ENCODE measurements at regions not wholly inside any gene's neighbourhood (a gene's known extent, or its start where the extent isn't known, plus 50 kb on each side); places are given as distances from the start of the nearest gene placed in this dataset.
"Not testable (repeated sequence)": the region's sequence is repeated elsewhere in the genome, so short reads cannot be mapped to it uniquely, and the experiment has no call there.

DNA sequence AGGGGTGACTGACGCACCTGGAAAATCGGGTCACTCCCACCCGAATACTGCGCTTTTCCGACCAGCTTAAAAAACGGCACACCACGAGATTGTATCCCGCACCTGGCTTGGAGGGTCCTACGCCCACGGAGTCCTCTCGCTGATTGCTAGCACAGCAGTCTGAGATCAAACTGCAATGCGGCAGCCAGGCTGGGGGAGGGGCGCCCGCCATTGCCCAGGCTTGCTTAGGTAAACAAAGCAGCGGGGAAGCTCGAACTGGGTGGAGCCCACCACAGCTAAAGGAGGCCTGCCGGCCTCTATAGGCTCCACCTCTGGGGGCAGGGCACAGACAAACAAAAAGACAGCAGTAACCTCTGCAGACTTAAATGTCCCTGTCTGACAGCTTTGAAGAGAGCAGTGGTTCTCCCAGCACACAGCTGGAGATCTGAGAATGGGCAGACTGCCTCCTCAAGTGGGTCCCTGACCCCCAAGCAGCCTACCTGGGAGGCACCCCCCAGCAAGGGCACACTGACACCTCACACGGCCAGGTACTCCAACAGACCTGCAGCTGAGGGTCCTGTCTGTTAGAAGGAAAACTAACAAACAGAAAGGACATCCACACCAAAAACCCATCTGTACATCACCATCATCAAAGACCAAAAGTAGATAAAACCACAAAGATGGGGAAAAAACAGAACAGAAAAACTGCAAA is 714.5 kb upstream of the PITX2 start:
- not testable (repeated sequence) for H3K4me3 Mint-ChIP-seq; DNase-seq (ENCODE audit: low spot score); H3K4me1 Mint-ChIP-seq (ENCODE audit: low read depth); H3K27me3 Mint-ChIP-seq (ENCODE audit: low read depth); H3K27ac Mint-ChIP-seq; H3K36me3 Mint-ChIP-seq (ENCODE audit: low read depth)
- peaks cover 10% of the 10 kb centered on the region for H3K9me3 Mint-ChIP-seq

- Mint-ChIP-seq H3K4me3 (no peak overlapping the region), H3K36me3 (ENCODE audit: low read depth) (no peaks in the 10 kb centered on the region), H3K27me3 (ENCODE audit: low read depth) (no peaks in the 10 kb centered on the region), H3K9me3 (peaks cover 8% of the 10 kb centered on the region), H3K27ac (no peak overlapping the region), H3K4me1 (ENCODE audit: low read depth) (no peaks in the 10 kb centered on the region)
- no peak for DNase-seq (ENCODE audit: low spot score)
These were observed 736.7 kb upstream of the PITX2 start for GRCh38 chr4:111359602-111360001.

GRCh38 chr4:111360906-111361305 is 738.0 kb upstream of the PITX2 start:
- Mint-ChIP-seq H3K4me1 (ENCODE audit: low read depth) (no peaks in the 10 kb centered on the region), H3K4me3 (no peak overlapping the region), H3K27ac (no peak overlapping the region)

DNA sequence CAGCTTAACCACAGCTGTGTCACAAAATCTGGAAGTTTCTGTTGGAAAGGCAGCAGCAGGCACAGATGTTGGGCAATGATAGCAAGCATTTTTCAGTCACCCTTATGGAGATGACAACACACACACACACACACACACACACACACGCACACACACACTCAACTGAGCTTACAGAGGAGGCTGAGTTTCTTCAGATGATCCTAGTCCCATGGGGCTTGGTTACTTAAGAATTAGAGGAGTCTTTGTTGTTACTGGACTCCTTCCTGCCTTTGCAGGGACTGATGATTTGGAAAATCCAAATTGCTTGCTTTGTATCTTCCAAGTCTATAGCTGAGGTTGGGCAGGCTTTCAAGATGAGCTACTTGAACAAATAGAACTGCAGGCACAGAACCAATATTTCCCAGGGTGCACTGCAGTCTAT is 740.1 kb upstream of the PITX2 start:
- no peaks in the 10 kb centered on the region for H3K27me3 Mint-ChIP-seq (ENCODE audit: low read depth)
- no peak for DNase-seq (ENCODE audit: low spot score)
- no peak overlapping the region for H3K27ac Mint-ChIP-seq
- no peaks in the 10 kb centered on the region for H3K4me1 Mint-ChIP-seq (ENCODE audit: low read depth)
- H3K36me3 Mint-ChIP-seq (ENCODE audit: low read depth) = no peaks in the 10 kb centered on the region
- H3K9me3 Mint-ChIP-seq = peaks cover 16% of the 10 kb centered on the region
- H3K4me3 Mint-ChIP-seq = no peak overlapping the region

More at GRCh38 chr4:111360906-111361305, 738.0 kb upstream of the PITX2 start:
- H3K36me3 Mint-ChIP-seq (ENCODE audit: low read depth) = no peaks in the 10 kb centered on the region
- H3K9me3 Mint-ChIP-seq = peaks cover 8% of the 10 kb centered on the region
- H3K27me3 Mint-ChIP-seq (ENCODE audit: low read depth) = no peaks in the 10 kb centered on the region
- DNase-seq (ENCODE audit: low spot score) = no peak

GRCh38 chr4:111377880-111378279 is 755.0 kb upstream of the PITX2 start:
- not testable (repeated sequence) for H3K27ac Mint-ChIP-seq; H3K27me3 Mint-ChIP-seq (ENCODE audit: low read depth); H3K4me3 Mint-ChIP-seq; H3K4me1 Mint-ChIP-seq (ENCODE audit: low read depth); DNase-seq (ENCODE audit: low spot score); H3K9me3 Mint-ChIP-seq; H3K36me3 Mint-ChIP-seq (ENCODE audit: low read depth)

- H3K9me3 Mint-ChIP-seq = peaks cover 15% of the 10 kb centered on the region
- no peak overlapping the region for H3K4me3 Mint-ChIP-seq
- H3K4me1 Mint-ChIP-seq (ENCODE audit: low read depth) = no peaks in the 10 kb centered on the region
- no peaks in the 10 kb centered on the region for H3K36me3 Mint-ChIP-seq (ENCODE audit: low read depth)
- no peaks in the 10 kb centered on the region for H3K27me3 Mint-ChIP-seq (ENCODE audit: low read depth)
- H3K27ac Mint-ChIP-seq = no peak overlapping the region
- no peak for DNase-seq (ENCODE audit: low spot score)
These were observed 756.7 kb upstream of the FAM241A start for GRCh38 chr4:111388561-111388960.

GRCh38 chr4:111391829-111392228 is 753.4 kb upstream of the FAM241A start:
- no peaks in the 10 kb centered on the region for H3K4me1 Mint-ChIP-seq (ENCODE audit: low read depth)
- H3K27ac Mint-ChIP-seq = no peak overlapping the region

GRCh38 chr4:111393781-111394180 is 751.5 kb upstream of the FAM241A start:
- no peak for DNase-seq (ENCODE audit: low spot score)
- no peaks in the 10 kb centered on the region for H3K27me3 Mint-ChIP-seq (ENCODE audit: low read depth)
- H3K27ac Mint-ChIP-seq = no peak overlapping the region
- peaks cover 7% of the 10 kb centered on the region for H3K9me3 Mint-ChIP-seq
- H3K4me1 Mint-ChIP-seq (ENCODE audit: low read depth) = no peaks in the 10 kb centered on the region
- no peak overlapping the region for H3K4me3 Mint-ChIP-seq
- H3K36me3 Mint-ChIP-seq (ENCODE audit: low read depth) = no peaks in the 10 kb centered on the region

More at GRCh38 chr4:111391829-111392228, 753.4 kb upstream of the FAM241A start:
- Mint-ChIP-seq H3K9me3 (peaks cover 10% of the 10 kb centered on the region), H3K27me3 (ENCODE audit: low read depth) (no peaks in the 10 kb centered on the region), H3K4me3 (no peak overlapping the region), H3K36me3 (ENCODE audit: low read depth) (no peaks in the 10 kb centered on the region)
- no peak for DNase-seq (ENCODE audit: low spot score)

DNA sequence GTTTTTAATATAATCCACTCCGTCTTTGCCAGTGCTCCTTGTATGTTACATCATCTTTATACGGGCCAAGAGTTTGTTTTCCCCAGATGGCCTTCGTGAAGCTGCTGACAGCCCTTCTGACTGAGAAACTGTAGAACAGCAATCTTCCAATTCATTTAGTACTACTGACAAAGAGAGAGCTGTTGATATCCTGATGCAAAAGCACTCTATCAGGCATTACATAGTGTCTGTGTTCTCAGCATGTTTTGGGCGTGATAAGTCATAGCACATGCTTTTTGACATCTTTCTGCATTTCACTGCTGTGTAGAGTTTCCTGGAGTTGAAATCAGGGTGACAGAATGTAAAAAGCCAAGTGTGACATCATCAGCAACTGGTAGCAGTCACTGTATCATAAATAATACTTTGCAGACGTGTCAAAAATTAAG is 746.3 kb upstream of the FAM241A start:
- Mint-ChIP-seq H3K27me3 (ENCODE audit: low read depth) (no peaks in the 10 kb centered on the region), H3K36me3 (ENCODE audit: low read depth) (no peaks in the 10 kb centered on the region), H3K9me3 (no peaks in the 10 kb centered on the region), H3K27ac (no peak overlapping the region), H3K4me1 (ENCODE audit: low read depth) (no peaks in the 10 kb centered on the region), H3K4me3 (no peak overlapping the region)
- DNase-seq (ENCODE audit: low spot score) = no peak

DNA sequence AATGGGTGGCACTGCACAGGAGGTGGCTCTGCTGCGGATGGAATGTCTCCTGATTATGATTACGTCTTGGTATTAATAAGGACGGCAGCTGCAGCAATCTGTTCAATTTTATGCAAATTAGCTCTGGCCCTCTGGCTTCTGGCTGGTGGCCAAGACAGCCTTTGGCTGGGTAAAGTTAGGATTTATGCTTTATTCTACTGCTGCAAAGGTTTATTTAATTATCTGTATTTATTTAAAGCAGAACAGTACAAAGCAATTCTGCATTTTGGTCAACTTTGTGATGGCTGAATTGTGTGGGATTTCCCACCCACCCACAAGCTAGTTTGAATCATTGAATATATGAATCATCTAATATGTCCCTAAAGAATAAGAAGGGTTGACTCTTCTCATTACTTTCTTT is 745.6 kb upstream of the FAM241A start:
- no peaks in the 10 kb centered on the region for H3K4me1 Mint-ChIP-seq (ENCODE audit: low read depth)
- no peak overlapping the region for H3K4me3 Mint-ChIP-seq
- DNase-seq (ENCODE audit: low spot score) = no peak

DNA sequence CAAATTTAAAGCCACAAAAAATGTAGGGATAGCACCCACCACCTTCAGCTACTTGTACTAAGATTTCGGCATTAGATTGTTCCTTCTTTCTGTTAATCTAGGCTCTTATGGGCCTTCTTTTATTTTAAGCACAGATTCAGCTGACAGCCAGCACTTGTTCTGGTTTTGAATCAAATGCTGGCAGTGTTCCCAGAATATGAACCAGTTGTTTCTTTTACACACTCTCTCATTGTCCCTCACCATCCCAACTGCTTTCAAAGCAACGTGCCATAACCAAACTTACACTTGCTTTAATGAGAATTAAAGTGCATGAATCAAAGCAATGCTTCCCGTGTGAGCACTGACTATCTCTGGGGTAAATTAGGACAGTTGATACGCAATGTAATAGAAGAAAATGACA is 744.5 kb upstream of the FAM241A start:
- no peak for DNase-seq (ENCODE audit: low spot score)

More for the DNA sequence above, 745.6 kb upstream of the FAM241A start:
- no peaks in the 10 kb centered on the region for H3K27me3 Mint-ChIP-seq (ENCODE audit: low read depth)
- no peaks in the 10 kb centered on the region for H3K9me3 Mint-ChIP-seq
- no peak overlapping the region for H3K27ac Mint-ChIP-seq
- H3K36me3 Mint-ChIP-seq (ENCODE audit: low read depth) = no peaks in the 10 kb centered on the region

DNA sequence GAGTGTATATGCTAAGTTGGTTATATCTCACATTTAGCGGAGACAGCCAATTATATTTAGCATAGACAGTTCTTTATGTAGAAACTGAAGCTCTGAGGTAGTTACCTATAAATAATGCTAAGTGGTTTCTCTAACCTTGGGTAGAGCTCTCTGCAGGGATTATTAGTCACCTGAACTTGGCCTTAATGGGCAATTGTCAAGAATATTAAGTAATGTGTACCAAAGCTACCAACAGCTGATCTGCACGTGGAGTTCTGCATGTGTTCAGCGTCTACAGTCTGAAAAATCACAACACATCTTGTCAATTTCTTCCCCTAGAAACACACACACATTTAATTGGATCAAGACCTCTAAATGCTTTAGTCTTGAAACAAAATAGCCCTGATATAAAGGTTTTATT is 740.6 kb upstream of the FAM241A start:
- Mint-ChIP-seq H3K27me3 (ENCODE audit: low read depth) (no peaks in the 10 kb centered on the region), H3K4me3 (no peak overlapping the region), H3K36me3 (ENCODE audit: low read depth) (no peaks in the 10 kb centered on the region), H3K27ac (no peak overlapping the region), H3K9me3 (peaks cover 7% of the 10 kb centered on the region), H3K4me1 (ENCODE audit: low read depth) (no peaks in the 10 kb centered on the region)
- no peak for DNase-seq (ENCODE audit: low spot score)

More for the DNA sequence above, 744.5 kb upstream of the FAM241A start:
- Mint-ChIP-seq H3K27me3 (ENCODE audit: low read depth) (no peaks in the 10 kb centered on the region), H3K4me1 (ENCODE audit: low read depth) (no peaks in the 10 kb centered on the region), H3K27ac (no peak overlapping the region), H3K36me3 (ENCODE audit: low read depth) (no peaks in the 10 kb centered on the region), H3K9me3 (no peaks in the 10 kb centered on the region), H3K4me3 (no peak overlapping the region)

GRCh38 chr4:111405989-111406388 is 739.3 kb upstream of the FAM241A start:
- no peaks in the 10 kb centered on the region for H3K36me3 Mint-ChIP-seq (ENCODE audit: low read depth)
- H3K4me3 Mint-ChIP-seq = no peak overlapping the region
- no peak overlapping the region for H3K27ac Mint-ChIP-seq
- H3K9me3 Mint-ChIP-seq = peaks cover 8% of the 10 kb centered on the region
- no peaks in the 10 kb centered on the region for H3K4me1 Mint-ChIP-seq (ENCODE audit: low read depth)
- DNase-seq (ENCODE audit: low spot score) = no peak
- H3K27me3 Mint-ChIP-seq (ENCODE audit: low read depth) = no peaks in the 10 kb centered on the region

DNA sequence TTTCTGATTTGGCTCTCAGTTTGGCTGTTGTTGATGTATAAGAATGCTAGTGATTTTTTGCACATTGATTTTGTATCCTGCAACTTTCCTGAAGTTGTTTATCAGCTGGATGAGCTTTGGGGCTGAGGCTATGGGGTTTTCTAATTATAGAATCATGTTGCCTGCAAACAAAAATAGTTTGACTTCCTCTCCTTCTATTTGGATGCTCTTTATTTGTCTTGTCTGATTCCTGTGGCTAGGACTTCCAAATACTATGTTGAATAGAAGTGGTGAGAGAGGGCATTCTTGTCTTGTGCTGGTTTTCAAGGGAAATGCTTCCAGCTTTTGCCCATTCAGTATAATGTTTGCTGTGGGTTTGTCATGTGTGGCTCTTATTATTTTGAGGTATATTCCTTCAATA is 734.7 kb upstream of the FAM241A start:
- H3K9me3 Mint-ChIP-seq = peaks cover 15% of the 10 kb centered on the region
- H3K27ac Mint-ChIP-seq = no peak overlapping the region
- no peaks in the 10 kb centered on the region for H3K4me1 Mint-ChIP-seq (ENCODE audit: low read depth)
- H3K27me3 Mint-ChIP-seq (ENCODE audit: low read depth) = no peaks in the 10 kb centered on the region
- DNase-seq (ENCODE audit: low spot score) = no peak
- H3K36me3 Mint-ChIP-seq (ENCODE audit: low read depth) = no peaks in the 10 kb centered on the region
- no peak overlapping the region for H3K4me3 Mint-ChIP-seq

- H3K27me3 Mint-ChIP-seq (ENCODE audit: low read depth) = no peaks in the 10 kb centered on the region
- no peaks in the 10 kb centered on the region for H3K4me1 Mint-ChIP-seq (ENCODE audit: low read depth)
These were observed 727.7 kb upstream of the FAM241A start for GRCh38 chr4:111417521-111417920.

More at GRCh38 chr4:111417521-111417920, 727.7 kb upstream of the FAM241A start:
- no peak for DNase-seq (ENCODE audit: low spot score)
- H3K4me3 Mint-ChIP-seq = no peak overlapping the region
- H3K36me3 Mint-ChIP-seq (ENCODE audit: low read depth) = no peaks in the 10 kb centered on the region
- no peaks in the 10 kb centered on the region for H3K9me3 Mint-ChIP-seq
- H3K27ac Mint-ChIP-seq = no peak overlapping the region

Data from T-helper 2 cell treated with Interferon-gamma antibody and Interleukin-4, amounts not matched to agents 5 μg/mL and 100 μg/mL, for 36 hours (primary cell).